Testis (tissue), 2 donors: ENCODE measurements at regions not wholly inside any gene's neighbourhood (a gene's known extent, or its start where the extent isn't known, plus 50 kb on each side); places are given as distances from the start of the nearest gene placed in this dataset.

Experiments
- DNase-seq: peaks from one replicate; pipeline ENCODE4 v3.0.0-alpha.2; 2019
- H3K27ac ChIP-seq, 2 donors: fragments of 200-600 bp; sonication (generic); one replicate each; pipeline ENCODE4 v1.5.1; 2019
- H3K27me3 ChIP-seq: fragments of 200-600 bp; sonication (generic); one replicate; pipeline ENCODE4 v1.5.1; 2019
- H3K36me3 ChIP-seq: fragments of 200-600 bp; sonication (generic); one replicate; pipeline ENCODE4 v1.5.1; 2017; ENCODE audit warnings: low read depth; ENCODE audit errors: missing control alignments
- H3K4me1 ChIP-seq: fragments of 200-600 bp; sonication (generic); one replicate; pipeline ENCODE4 v1.5.1; 2019
- H3K4me3 ChIP-seq, 2 donors: fragments of 200-600 bp; sonication (generic); one replicate each; pipeline ENCODE4 v1.5.1; 2017 to 2019
- H3K9me3 ChIP-seq: fragments of 200-600 bp; sonication (generic); one replicate; pipeline ENCODE4 v1.5.1; 2017
- POLR2A ChIP-seq: fragments of 450-650 bp; IDR thresholded peaks from one replicate; pipeline ENCODE4 v1.6.1; 2017; ENCODE audit warnings: antibody characterized with exemption, mild to moderate bottlenecking, moderate library complexity
- WGBS, 2 donors: methylation state at CpG; one replicate each; pipeline ENCODE4 v1.1.5; 2018; 5-methylcytosine and 5-hydroxymethylcytosine counted together
- intact Hi-C: fragments of 100-400 bp; cut with DNase I; formaldehyde crosslinking; loops from one replicate; pipeline ENCODE4 v1.15.1; 2023; ENCODE audit warnings: low total_unique reads
- TF ChIP-seq, protein P1 (sequence below), 3 experiments: fragments of 450-650 bp in 2 of 3; fragments of 200-600 bp in 1 of 3; sonication (generic) in 1 of 3; IDR thresholded peaks; one replicate each; pipeline ENCODE4 v1.5.1; 2016 to 2019; ENCODE audit warnings: antibody characterized with exemption in 3 of 3, mild to moderate bottlenecking in 2 of 3, moderate library complexity in 1 of 3

DNA sequence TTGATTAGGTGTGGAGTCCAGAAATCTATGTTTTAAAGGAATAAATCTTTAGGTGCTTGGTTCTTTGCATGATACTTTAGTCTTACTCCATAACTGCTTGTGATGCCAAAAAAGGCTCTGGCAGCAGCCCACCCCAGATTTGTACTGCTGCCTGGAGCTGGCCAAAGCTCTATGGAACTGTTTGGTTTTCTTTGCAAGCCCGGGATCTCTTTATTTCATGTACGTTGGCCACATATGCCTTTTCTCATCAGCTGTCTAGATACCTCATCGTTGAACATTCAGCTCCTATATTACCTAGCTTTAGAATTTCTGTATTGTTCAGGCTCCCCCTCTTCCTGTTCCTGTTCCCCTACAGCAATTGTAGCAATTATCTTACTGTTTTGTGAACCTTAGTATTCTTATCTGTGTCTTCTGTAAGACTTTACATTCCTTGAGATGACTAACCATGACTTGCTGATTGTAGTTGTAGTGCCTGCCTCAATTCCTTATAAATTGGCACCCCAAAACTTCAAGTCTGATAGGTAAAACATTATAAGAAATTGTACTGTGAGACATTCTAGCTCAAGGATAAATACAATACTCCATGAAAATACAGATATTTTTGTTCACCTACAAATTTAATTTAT is 199.4 kb upstream of the GPRIN3 start:
- DNase-seq = no peak
- Histone ChIP-seq H3K36me3 (no peaks in the 10 kb centered on the region), H3K27ac (no peak overlapping the region), H3K27me3 (no peaks in the 10 kb centered on the region), H3K4me3 (no peak overlapping the region), H3K9me3 (no peaks in the 10 kb centered on the region), H3K4me1 (no peaks in the 10 kb centered on the region)
- 75 to 86% methylated on average over 3 of the region's 3 CpGs for WGBS, 2 donors
- intact Hi-C loops = no loop called here
- TF ChIP-seq POLR2A = no peak
- TF ChIP-seq, protein P1, sequence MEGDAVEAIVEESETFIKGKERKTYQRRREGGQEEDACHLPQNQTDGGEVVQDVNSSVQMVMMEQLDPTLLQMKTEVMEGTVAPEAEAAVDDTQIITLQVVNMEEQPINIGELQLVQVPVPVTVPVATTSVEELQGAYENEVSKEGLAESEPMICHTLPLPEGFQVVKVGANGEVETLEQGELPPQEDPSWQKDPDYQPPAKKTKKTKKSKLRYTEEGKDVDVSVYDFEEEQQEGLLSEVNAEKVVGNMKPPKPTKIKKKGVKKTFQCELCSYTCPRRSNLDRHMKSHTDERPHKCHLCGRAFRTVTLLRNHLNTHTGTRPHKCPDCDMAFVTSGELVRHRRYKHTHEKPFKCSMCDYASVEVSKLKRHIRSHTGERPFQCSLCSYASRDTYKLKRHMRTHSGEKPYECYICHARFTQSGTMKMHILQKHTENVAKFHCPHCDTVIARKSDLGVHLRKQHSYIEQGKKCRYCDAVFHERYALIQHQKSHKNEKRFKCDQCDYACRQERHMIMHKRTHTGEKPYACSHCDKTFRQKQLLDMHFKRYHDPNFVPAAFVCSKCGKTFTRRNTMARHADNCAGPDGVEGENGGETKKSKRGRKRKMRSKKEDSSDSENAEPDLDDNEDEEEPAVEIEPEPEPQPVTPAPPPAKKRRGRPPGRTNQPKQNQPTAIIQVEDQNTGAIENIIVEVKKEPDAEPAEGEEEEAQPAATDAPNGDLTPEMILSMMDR (IDR thresholded peaks at IDR 0.05) = no peak

DNA sequence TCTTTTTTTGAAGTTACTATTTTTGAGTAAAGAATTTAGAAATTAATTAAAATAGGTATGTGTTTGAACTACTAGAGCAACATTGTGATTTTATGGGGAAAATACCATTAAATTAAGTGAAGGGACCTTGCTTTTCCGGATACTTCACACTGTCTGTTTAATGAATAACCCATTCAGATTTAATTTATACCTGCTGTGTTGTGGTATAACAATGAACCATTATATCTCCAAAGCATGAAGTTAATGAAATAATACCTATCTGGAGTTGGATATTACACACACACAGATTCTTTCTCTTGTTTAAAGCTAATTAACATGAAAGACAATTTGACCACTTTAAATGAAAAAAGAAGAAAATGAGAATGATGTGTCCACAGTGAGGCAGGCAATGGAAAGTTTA is 195.0 kb upstream of the GPRIN3 start:
- no peak for DNase-seq
- no peaks in the 10 kb centered on the region for H3K36me3 ChIP-seq
- intact Hi-C loops = no loop called here
- H3K27ac ChIP-seq = no peak overlapping the region
- 97 to 98% methylated on average over 1 of the region's 1 CpG for WGBS, 2 donors
- no peak overlapping the region for H3K4me3 ChIP-seq
- no peaks in the 10 kb centered on the region for H3K9me3 ChIP-seq
- no peaks in the 10 kb centered on the region for H3K4me1 ChIP-seq
- H3K27me3 ChIP-seq = no peaks in the 10 kb centered on the region
- TF ChIP-seq, protein P1 (IDR thresholded peaks at IDR 0.05) = no peak
- no peak for TF ChIP-seq POLR2A

DNA sequence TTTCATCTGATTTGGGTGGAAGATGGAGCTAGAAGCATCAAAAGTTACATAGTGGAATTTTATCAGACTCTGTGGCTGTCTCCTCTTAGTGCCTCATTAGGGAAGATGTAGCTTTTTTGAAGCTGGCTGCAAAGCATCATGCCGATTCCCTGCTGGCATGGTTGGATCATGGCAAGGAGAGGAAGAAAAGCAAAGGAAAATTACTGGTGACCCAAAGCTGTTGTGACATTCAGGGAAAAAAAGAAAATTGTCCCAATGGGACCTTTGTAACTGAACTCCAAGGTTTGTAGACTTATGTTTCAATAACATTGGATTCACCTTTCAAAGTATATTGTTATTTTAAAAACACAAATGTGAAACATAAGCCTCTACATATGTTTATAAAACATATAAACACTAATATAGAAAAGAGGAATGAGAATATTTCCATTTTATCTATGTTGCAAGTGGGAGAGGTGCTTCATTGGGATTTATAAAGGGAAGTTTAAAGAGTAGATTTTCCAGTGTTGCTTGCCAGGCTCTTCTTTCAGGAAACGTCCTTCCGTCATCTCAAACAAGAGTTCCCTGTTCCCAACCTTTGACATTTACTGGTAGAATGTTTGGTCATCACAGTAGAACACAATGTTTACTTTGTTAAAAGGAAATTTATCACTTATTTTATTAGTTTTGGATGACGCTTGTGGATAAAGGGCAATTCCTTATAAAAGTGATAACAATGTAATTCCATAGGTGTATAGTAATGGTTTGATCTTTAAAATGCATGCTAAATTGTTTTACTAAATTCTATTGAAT is 190.1 kb upstream of the GPRIN3 start:
- Histone ChIP-seq H3K9me3 (no peaks in the 10 kb centered on the region), H3K4me3 (no peak overlapping the region), H3K27me3 (no peaks in the 10 kb centered on the region), H3K4me1 (no peaks in the 10 kb centered on the region), H3K36me3 (no peaks in the 10 kb centered on the region), H3K27ac (no peak overlapping the region)
- 52 to 54% methylated on average over 4 of the region's 4 CpGs for WGBS, 2 donors
- DNase-seq = no peak
- intact Hi-C loops = no loop called here
- no peak for TF ChIP-seq POLR2A
- TF ChIP-seq, protein P1 (IDR thresholded peaks at IDR 0.05) = no peak

DNA sequence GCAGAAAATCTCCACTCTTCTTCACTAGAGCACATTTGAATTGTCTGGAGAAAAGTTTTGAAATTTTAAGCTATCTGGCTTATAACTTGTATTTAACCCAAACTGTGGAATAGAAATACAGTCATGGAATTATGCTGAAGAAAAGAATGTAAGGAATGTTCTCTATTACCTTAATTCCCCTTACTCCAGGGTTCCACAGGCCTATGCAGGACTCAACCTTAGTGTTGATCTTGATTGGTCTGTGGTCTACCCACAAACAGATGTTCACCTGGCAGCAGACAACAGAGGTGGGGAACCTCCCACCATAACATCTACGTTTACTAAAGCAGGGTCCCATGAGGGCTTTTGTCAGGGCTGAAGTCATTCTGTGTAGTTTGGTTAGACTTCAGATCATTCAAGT is 189.3 kb upstream of the GPRIN3 start:
- Histone ChIP-seq H3K9me3 (no peaks in the 10 kb centered on the region), H3K27ac (no peak overlapping the region), H3K4me1 (no peaks in the 10 kb centered on the region), H3K36me3 (no peaks in the 10 kb centered on the region), H3K27me3 (no peaks in the 10 kb centered on the region), H3K4me3 (no peak overlapping the region)
- intact Hi-C loops = no loop called here
- DNase-seq = no peak
- TF ChIP-seq, protein P1 (IDR thresholded peaks at IDR 0.05) = no peak
- TF ChIP-seq POLR2A = no peak
- WGBS, 2 donors = 67 to 69% methylated on average over 1 of the region's 1 CpG
